NCI-H1436 treated with DMSO at 0.1 percent for 48 hours (cell line): ENCODE measurements at regions not wholly inside any gene's neighbourhood (a gene's known extent, or its start where the extent isn't known, plus 50 kb on each side); places are given as distances from the start of the nearest gene placed in this dataset.

Experiments
- DNase-seq: peaks from one replicate; lab custom pipeline; 2025; lab: John Stamatoyannopoulos, UW

DNA sequence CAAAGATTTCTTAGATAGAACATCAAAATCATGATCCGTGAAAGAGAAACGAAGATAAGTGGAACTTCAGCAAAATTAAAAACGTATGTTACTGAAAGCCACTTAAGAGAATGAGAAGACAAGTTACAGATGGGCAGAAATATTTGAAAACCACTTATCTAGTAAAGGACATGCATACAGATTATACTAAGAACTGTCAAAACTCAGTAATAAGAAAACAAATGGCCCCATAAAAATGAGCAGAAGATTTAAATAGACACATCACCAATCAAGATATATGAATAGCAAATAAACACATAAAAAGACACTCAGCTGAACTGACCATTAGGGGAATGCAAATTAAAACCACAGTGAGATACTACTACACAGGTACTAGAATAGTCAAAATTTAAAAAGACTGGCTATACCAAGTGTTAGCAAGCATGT, 343.7 kb downstream of the PTEN start:
- no peak for DNase-seq

- no peak for DNase-seq
These were observed 345.8 kb downstream of the PTEN start for GRCh38 chr10:88209231-88209630.

GRCh38 chr10:88209837-88210561, 346.6 kb downstream of the PTEN start:
- DNase-seq, result no peak

GRCh38 chr10:88211230-88211629, 347.8 kb downstream of the PTEN start:
- no peak for DNase-seq

DNA sequence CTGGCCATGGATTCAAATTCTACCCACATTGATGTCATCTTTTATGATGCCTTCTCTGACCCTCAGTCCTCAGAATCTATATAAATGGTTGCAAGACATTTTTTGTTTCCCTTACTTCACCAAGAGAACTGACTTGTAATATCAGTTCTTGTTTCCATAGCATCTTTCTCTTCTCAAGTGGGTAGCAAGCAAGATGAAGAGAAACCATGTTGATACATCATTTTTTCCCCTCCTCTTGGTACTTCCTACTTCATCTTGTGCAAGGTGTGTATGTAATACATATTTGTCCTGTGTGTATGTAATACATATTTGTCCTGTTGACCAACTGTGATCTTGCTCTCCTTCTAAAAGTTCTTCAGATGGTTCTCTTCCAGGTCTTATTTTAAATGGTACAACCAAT, 348.6 kb downstream of the PTEN start:
- DNase-seq, result no peak

DNA sequence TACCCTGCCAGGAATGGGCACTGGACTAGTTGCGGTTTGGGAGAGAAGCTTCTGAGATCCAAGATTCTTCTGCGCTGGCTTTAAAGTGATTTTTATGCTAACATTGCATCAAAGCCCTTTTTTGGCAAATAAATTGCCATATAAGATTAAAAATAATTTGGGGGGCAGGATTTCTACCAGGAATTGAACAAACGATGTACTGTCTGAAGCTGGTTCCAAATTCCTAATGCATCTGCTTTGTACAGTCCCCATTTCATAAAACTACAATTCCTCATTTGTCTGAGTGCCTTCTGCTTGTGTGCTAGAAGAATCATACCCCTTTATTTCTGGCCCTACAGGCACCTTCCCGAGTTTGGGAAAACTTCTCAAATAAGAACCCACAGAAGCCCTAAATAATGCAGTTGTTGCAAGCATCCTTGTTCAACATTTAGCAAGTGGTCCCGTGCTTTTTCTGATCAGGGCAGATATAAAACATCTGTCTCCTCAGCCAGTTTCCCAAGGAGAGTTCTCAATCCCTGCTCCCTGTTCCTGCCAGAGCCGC, 349.7 kb downstream of the PTEN start:
- no peak for DNase-seq

- DNase-seq, result no peak
These were observed 353.6 kb downstream of the PTEN start for GRCh38 chr10:88216976-88217375.

- DNase-seq, result no peak
These were observed 354.9 kb downstream of the PTEN start for GRCh38 chr10:88218362-88218761.

DNA sequence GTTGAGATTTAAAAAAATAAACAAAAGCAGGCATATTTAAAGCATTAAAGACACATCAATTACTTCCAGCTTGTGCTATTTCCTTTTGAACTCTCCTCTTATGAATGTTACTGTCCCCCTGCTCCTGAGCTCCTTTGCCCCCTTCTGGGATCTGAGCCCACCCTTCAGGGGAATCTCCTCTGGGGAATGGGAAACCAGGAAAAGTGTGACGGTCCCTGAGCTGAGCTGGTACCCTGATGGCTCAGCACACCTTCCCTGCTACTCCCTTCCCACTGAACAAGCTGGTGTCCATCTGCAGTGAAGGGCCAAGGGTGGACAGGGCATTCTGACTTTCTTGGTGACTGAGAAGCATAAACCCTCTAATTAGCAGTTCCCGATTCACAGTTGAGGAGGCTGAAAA, 356.3 kb downstream of the PTEN start:
- DNase-seq, result no peak

GRCh38 chr10:88221010-88221973, 357.9 kb downstream of the PTEN start:
- no peak for DNase-seq

- no peak for DNase-seq
These were observed 359.5 kb downstream of the PTEN start for GRCh38 chr10:88222881-88223280.
